Vagina (tissue), 2 donors: ENCODE measurements at regions not wholly inside any gene's neighbourhood (a gene's known extent, or its start where the extent isn't known, plus 50 kb on each side); places are given as distances from the start of the nearest gene placed in this dataset.

Source experiments
- DNase-seq, 2 donors: peaks; one replicate each; pipeline ENCODE4 v3.0.0-alpha.2; 2017; ENCODE audit errors: extremely low spot score in 2 of 2
- H3K27ac ChIP-seq: fragments of 200-600 bp; sonication (generic); one replicate; pipeline ENCODE4 v1.5.1; 2019
- H3K27me3 ChIP-seq: fragments of 200-600 bp; sonication (generic); one replicate; pipeline ENCODE4 v1.5.1; 2019
- H3K36me3 ChIP-seq, 2 donors: fragments of 200-600 bp; sonication (generic); one replicate each; pipeline ENCODE4 v1.5.1; 2017 to 2019
- H3K4me1 ChIP-seq: fragments of 200-600 bp; sonication (generic); one replicate; pipeline ENCODE4 v1.5.1; 2019
- H3K4me3 ChIP-seq, 2 donors: fragments of 200-600 bp; sonication (generic); 1 replicate in 1 of 2; 2 replicates in 1 of 2; pipeline ENCODE4 v1.5.1; 2016 to 2019
- H3K9me3 ChIP-seq: fragments of 200-600 bp; sonication (generic); one replicate; pipeline ENCODE4 v1.5.1; 2019
- CTCF ChIP-seq, 3 experiments: fragments of 450-650 bp in 2 of 3; fragments of 200-600 bp in 1 of 3; sonication (generic) in 1 of 3; IDR thresholded peaks; one replicate each; pipeline ENCODE4 v1.5.1; 2017 to 2019; ENCODE audit warnings: antibody characterized with exemption in 3 of 3, mild to moderate bottlenecking in 2 of 3, moderate library complexity in 2 of 3
- POLR2A ChIP-seq, 2 donors: fragments of 450-650 bp; IDR thresholded peaks; one replicate each; pipeline ENCODE4 v1.6.1; 2017; ENCODE audit warnings: antibody characterized with exemption in 2 of 2, mild to moderate bottlenecking in 2 of 2, moderate library complexity in 2 of 2
- POLR2AphosphoS5 ChIP-seq, 2 donors: sonication (generic); formaldehyde crosslinking; IDR thresholded peaks; one replicate each; pipeline ENCODE4 v1.9.0; 2017; ENCODE audit warnings: antibody characterized with exemption in 2 of 2, mild to moderate bottlenecking in 2 of 2, low read depth in 1 of 2; ENCODE audit not compliant: insufficient read depth in 1 of 2
- intact Hi-C: fragments of 100-400 bp; cut with DNase I; formaldehyde crosslinking; loops from one replicate; pipeline ENCODE4 v1.15.1; 2023

- Histone ChIP-seq H3K4me3 (no peak overlapping the region), H3K27ac (no peak overlapping the region), H3K27me3 (no peaks in the 10 kb centered on the region), H3K36me3 (no peaks in the 10 kb centered on the region), H3K4me1 (peaks cover 19% of the 10 kb centered on the region), H3K9me3 (no peaks in the 10 kb centered on the region)
- TF ChIP-seq POLR2AphosphoS5 (IDR thresholded peaks at IDR 0.05; ENCODE audit: insufficient read depth in 1 of 2, low read depth in 1 of 2) (no peak), POLR2A (IDR thresholded peaks at IDR 0.05) (no peak), CTCF (IDR thresholded peaks at IDR 0.05) (no peak)
- intact Hi-C loops, result no loop called here
- DNase-seq, result no peak
Measured at GRCh38 chr10:110388687-110389052, 84.0 kb upstream of the SMNDC1 start.

DNA sequence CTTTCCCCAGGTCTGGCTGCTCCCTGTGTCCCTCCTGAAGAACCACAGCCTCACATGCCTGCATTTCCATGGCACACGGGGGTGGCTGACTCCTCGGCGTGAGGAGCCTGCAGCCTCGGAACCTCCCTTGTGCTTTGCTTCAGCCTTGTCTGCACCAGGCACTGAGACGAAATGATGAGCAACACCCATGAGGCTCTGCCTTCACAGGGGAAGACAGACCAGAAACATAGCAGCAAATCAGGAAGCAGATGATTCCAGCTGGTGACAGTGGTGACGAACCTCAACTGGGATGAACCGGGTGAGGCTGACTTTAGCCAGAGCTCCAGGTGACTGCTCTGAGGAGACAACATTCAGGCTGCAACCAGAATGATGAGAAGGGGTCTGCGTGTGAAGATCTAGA lies 84.5 kb upstream of the SMNDC1 start:
- Histone ChIP-seq H3K9me3 (no peaks in the 10 kb centered on the region), H3K4me3 (no peak overlapping the region), H3K27ac (no peak overlapping the region), H3K27me3 (no peaks in the 10 kb centered on the region), H3K4me1 (peaks cover 20% of the 10 kb centered on the region), H3K36me3 (no peaks in the 10 kb centered on the region)
- TF ChIP-seq CTCF (IDR thresholded peaks at IDR 0.05), result no peak
- no peak for TF ChIP-seq POLR2A (IDR thresholded peaks at IDR 0.05)
- TF ChIP-seq POLR2AphosphoS5 (IDR thresholded peaks at IDR 0.05; ENCODE audit: insufficient read depth in 1 of 2, low read depth in 1 of 2), result no peak
- intact Hi-C loops, result no loop called here
- DNase-seq, result no peak

DNA sequence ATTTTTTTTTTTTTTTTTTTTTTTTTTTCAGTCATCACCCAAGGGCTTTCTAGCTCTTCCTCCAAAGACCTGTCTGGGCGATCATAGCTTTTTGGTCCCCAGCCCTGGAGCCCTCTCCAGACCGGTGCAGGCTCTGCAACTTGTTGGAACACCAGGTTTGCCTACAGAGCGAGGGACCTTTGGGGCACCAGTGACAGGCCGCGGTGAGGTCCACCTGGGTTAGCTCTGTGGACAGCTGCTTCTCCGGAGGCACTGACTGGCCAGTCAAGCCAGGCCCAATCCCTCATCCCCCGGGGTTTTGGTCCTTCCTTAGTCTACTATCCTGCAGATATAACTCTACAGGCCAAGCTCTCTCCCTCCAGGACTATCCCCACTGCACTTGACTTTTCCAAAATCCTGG lies 86.8 kb upstream of the SMNDC1 start:
- Histone ChIP-seq H3K9me3 (no peaks in the 10 kb centered on the region), H3K36me3 (no peaks in the 10 kb centered on the region), H3K4me1 (peaks cover 33% of the 10 kb centered on the region), H3K27ac (no peak overlapping the region), H3K4me3 (no peak overlapping the region), H3K27me3 (no peaks in the 10 kb centered on the region)
- intact Hi-C loops, result no loop called here
- TF ChIP-seq POLR2A (IDR thresholded peaks at IDR 0.05) (no peak), POLR2AphosphoS5 (IDR thresholded peaks at IDR 0.05; ENCODE audit: insufficient read depth in 1 of 2, low read depth in 1 of 2) (no peak), CTCF (IDR thresholded peaks at IDR 0.05) (no peak)
- DNase-seq, result no peak

DNA sequence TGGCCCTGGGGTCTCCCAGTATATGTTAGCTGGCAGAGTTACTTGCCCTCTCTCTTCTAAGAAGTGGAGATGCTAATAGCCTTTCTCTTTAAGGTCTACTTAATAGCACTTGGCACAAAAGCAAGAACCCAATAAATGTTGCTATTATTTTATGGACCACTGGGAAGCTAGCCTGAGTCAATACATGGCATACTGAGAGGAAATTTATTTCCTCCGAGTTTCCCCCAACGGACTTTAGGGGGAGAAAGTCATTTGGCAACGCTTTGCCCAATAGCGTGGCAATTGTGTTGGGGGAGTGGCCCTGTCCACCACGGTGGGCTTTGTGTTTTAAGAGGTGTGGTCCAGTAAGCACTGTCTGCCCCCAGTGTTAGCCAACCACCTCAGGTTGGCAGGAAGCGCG lies 87.4 kb upstream of the SMNDC1 start:
- Histone ChIP-seq H3K9me3 (no peaks in the 10 kb centered on the region), H3K27ac (no peak overlapping the region), H3K36me3 (no peaks in the 10 kb centered on the region), H3K4me3 (no peak overlapping the region), H3K4me1 (peaks cover 33% of the 10 kb centered on the region), H3K27me3 (no peaks in the 10 kb centered on the region)
- DNase-seq, result no peak
- intact Hi-C loops, result no loop called here
- no peak for TF ChIP-seq POLR2A (IDR thresholded peaks at IDR 0.05)
- TF ChIP-seq CTCF (IDR thresholded peaks at IDR 0.05), result no peak
- no peak for TF ChIP-seq POLR2AphosphoS5 (IDR thresholded peaks at IDR 0.05; ENCODE audit: insufficient read depth in 1 of 2, low read depth in 1 of 2)

GRCh38 chr10:110392868-110393740 lies 88.4 kb upstream of the SMNDC1 start:
- DNase-seq, result no peak
- H3K36me3 ChIP-seq, result no peaks in the 10 kb centered on the region
- peak; percentile 39 to 53 for TF ChIP-seq POLR2AphosphoS5 (IDR thresholded peaks at IDR 0.05; ENCODE audit: insufficient read depth in 1 of 2, low read depth in 1 of 2)
- no peak for TF ChIP-seq CTCF (IDR thresholded peaks at IDR 0.05)
- intact Hi-C loops, result no loop called here
- H3K4me1 ChIP-seq, result peaks cover 38% of the 10 kb centered on the region
- peak overlapping the region; percentile 63 for H3K27ac ChIP-seq
- no peak overlapping the region for H3K4me3 ChIP-seq
- no peaks in the 10 kb centered on the region for H3K27me3 ChIP-seq
- no peaks in the 10 kb centered on the region for H3K9me3 ChIP-seq
